Glomerular endothelial cell (primary cell): ENCODE measurements at regions not wholly inside any gene's neighbourhood (a gene's known extent, or its start where the extent isn't known, plus 50 kb on each side); places are given as distances from the start of the nearest gene placed in this dataset.
"Not testable (repeated sequence)": the region's sequence is repeated elsewhere in the genome, so short reads cannot be mapped to it uniquely, and the experiment has no call there.

Experiments
- DNase-seq: peaks from one replicate; pipeline ENCODE4 v3.0.0-alpha.2; 2011; ENCODE audit warnings: low read depth, low spot score; ENCODE audit errors: extremely low read depth

GRCh38 chr16:47811758-47812157 is 344.0 kb downstream of the ABCC12 start:
- DNase-seq = not testable (repeated sequence)

- no peak for DNase-seq
These were observed 345.2 kb downstream of the PHKB start for GRCh38 chr16:47806309-47806847.

GRCh38 chr16:47787696-47788095 is 326.6 kb downstream of the PHKB start:
- no peak for DNase-seq

GRCh38 chr16:47781673-47782072 is 320.5 kb downstream of the PHKB start:
- no peak for DNase-seq

GRCh38 chr16:47780213-47780875 is 319.2 kb downstream of the PHKB start:
- DNase-seq = no peak

GRCh38 chr16:47779201-47780016 is 318.3 kb downstream of the PHKB start:
- DNase-seq = peak; percentile 16

GRCh38 chr16:47778106-47778801 is 317.1 kb downstream of the PHKB start:
- DNase-seq = no peak

GRCh38 chr16:47777220-47777619 is 316.1 kb downstream of the PHKB start:
- no peak for DNase-seq

- no peak for DNase-seq
These were observed 313.5 kb downstream of the PHKB start for GRCh38 chr16:47774661-47775060.

- DNase-seq = no peak
These were observed 292.5 kb downstream of the PHKB start for GRCh38 chr16:47753659-47754058.
